Lower leg skin (tissue), 3 donors: ENCODE measurements at regions not wholly inside any gene's neighbourhood (a gene's known extent, or its start where the extent isn't known, plus 50 kb on each side); places are given as distances from the start of the nearest gene placed in this dataset.
"Not testable (repeated sequence)": the region's sequence is repeated elsewhere in the genome, so short reads cannot be mapped to it uniquely, and the experiment has no call there.

Experiments
- CTCF ChIP-seq, 3 donors: fragments of 450-650 bp; IDR thresholded peaks; one replicate each; pipeline ENCODE4 v1.5.1; 2016; ENCODE audit warnings: antibody characterized with exemption in 3 of 3, mild to moderate bottlenecking in 3 of 3, moderate library complexity in 2 of 3
- POLR2A ChIP-seq, 2 donors: fragments of 450-650 bp; IDR thresholded peaks; one replicate each; pipeline ENCODE4 v1.6.1; 2016 to 2017; ENCODE audit warnings: antibody characterized with exemption in 2 of 2, mild to moderate bottlenecking in 1 of 2, moderate library complexity in 1 of 2

GRCh38 chr18:39227769-39228168 is 1662.2 kb upstream of the CELF4 start:
- TF ChIP-seq CTCF, POLR2A (IDR thresholded peaks at IDR 0.05): not testable (repeated sequence)
